IMR-90 (cell line): ENCODE measurements at regions not wholly inside any gene's neighbourhood (a gene's known extent, or its start where the extent isn't known, plus 50 kb on each side); places are given as distances from the start of the nearest gene placed in this dataset.

Experiments used
- ATAC-seq: fragments of 200-7000 bp; cut with Tn5 transposase; 2 replicates; pipeline ENCODE4 v1.9.1; 2020; ENCODE audit warnings: low read depth, mild to moderate bottlenecking, moderate library complexity
- BruUV-seq: library from RNA; stranded (reverse); fragments of 400-500 nt; replicated peaks from 2 replicates; lab custom pipeline; 2021; lab: Mats Ljungman, UMichigan
- CTCF ChIA-PET: fragments of 300-600 bp; formaldehyde crosslinking; extraction: SDS; loops from one replicate; lab custom pipeline; 2021; ENCODE audit warnings: antibody characterized with exemption; lab: Yijun Ruan, JAX
- POLR2A ChIA-PET: fragments of 300-600 bp; sonication (Branson Sonifier 250); formaldehyde crosslinking; loops from one replicate; lab custom pipeline; 2022; ENCODE audit warnings: antibody characterized with exemption; ENCODE audit not compliant: unreplicated experiment; lab: Charles Lee
- DNase-seq: peaks from one replicate; pipeline ENCODE4 v3.0.0; 2013
- H2AFZ ChIP-seq: replicated peaks from 2 replicates; pipeline ENCODE3; 2013; ENCODE audit warnings: low read length, mild to moderate bottlenecking; ENCODE audit not compliant: poor library complexity
- H2AK5ac ChIP-seq: 2 replicates; pipeline ENCODE4 v1.6.1; 2013; ENCODE audit warnings: low read depth, low read length, inconsistent platforms
- H2AK9ac ChIP-seq: replicated peaks from 2 replicates; pipeline ENCODE3; 2013; ENCODE audit warnings: mild to moderate bottlenecking, low read depth, low read length, moderate library complexity; ENCODE audit not compliant: poor library complexity
- H2BK120ac ChIP-seq: 2 replicates; pipeline ENCODE4 v1.6.1; 2013; ENCODE audit warnings: low read depth, low read length, inconsistent platforms
- H2BK15ac ChIP-seq: 3 replicates; pipeline ENCODE4 v1.6.1; 2013; ENCODE audit warnings: low read depth, low read length, inconsistent platforms
- H2BK20ac ChIP-seq: 2 replicates; pipeline ENCODE4 v1.6.1; 2013; ENCODE audit warnings: low read depth, mild to moderate bottlenecking, inconsistent platforms, low read length, moderate library complexity
- H2BK5ac ChIP-seq: 2 replicates; pipeline ENCODE4 v1.6.1; 2013; ENCODE audit warnings: mild to moderate bottlenecking, low read depth, low read length, inconsistent platforms; ENCODE audit not compliant: poor library complexity, severe bottlenecking
- H3K14ac ChIP-seq: replicated peaks from 2 replicates; pipeline ENCODE4 v1.6.1; 2013; ENCODE audit warnings: low read depth, low read length, inconsistent platforms
- H3K18ac ChIP-seq: 2 replicates; pipeline ENCODE4 v1.6.1; 2013; ENCODE audit warnings: low read depth, low read length, control low read depth
- H3K23ac ChIP-seq: 2 replicates; pipeline ENCODE4 v1.6.1; 2013; ENCODE audit warnings: low read depth, low read length, inconsistent platforms
- H3K27ac ChIP-seq: 2 replicates; pipeline ENCODE4 v1.5.1; 2013; ENCODE audit warnings: mild to moderate bottlenecking, control low read depth, low read length; ENCODE audit not compliant: insufficient read depth
- H3K27me3 ChIP-seq: 2 replicates; pipeline ENCODE4 v1.6.1; 2013; ENCODE audit warnings: low read length; ENCODE audit not compliant: control insufficient read depth, insufficient read depth
- H3K36me3 ChIP-seq: 2 replicates; pipeline ENCODE4 v1.6.1; 2013; ENCODE audit warnings: low read length, mixed read lengths; ENCODE audit not compliant: control insufficient read depth, insufficient read depth
- H3K4ac ChIP-seq: 2 replicates; pipeline ENCODE4 v1.6.1; 2013; ENCODE audit warnings: low read depth, low read length, inconsistent platforms
- H3K4me1 ChIP-seq: 2 replicates; pipeline ENCODE4 v1.6.1; 2013; ENCODE audit warnings: low read length, mixed read lengths; ENCODE audit not compliant: control insufficient read depth, insufficient read depth
- H3K4me2 ChIP-seq: 2 replicates; pipeline ENCODE4 v1.6.1; 2013; ENCODE audit warnings: low read depth, mild to moderate bottlenecking, control low read depth, low read length, moderate library complexity
- H3K4me3 ChIP-seq: 2 replicates; pipeline ENCODE4 v1.5.1; 2013; ENCODE audit warnings: low read depth, mild to moderate bottlenecking, control low read depth, low read length, moderate library complexity; ENCODE audit not compliant: insufficient read depth
- H3K56ac ChIP-seq: 2 replicates; pipeline ENCODE4 v1.6.1; 2013; ENCODE audit warnings: low read length, inconsistent platforms; ENCODE audit not compliant: insufficient read depth; ENCODE audit errors: extremely low read depth
- H3K79me1 ChIP-seq, 2 experiments: 2 replicates each; pipeline ENCODE4 v1.6.1; 2013; ENCODE audit warnings: low read length in 2 of 2, inconsistent platforms in 1 of 2, low read depth in 1 of 2
- H3K9ac ChIP-seq: 2 replicates; pipeline ENCODE4 v1.6.1; 2013; ENCODE audit warnings: low read depth, low read length, control low read depth
- H3K9me1 ChIP-seq: 2 replicates; pipeline ENCODE4 v1.6.1; 2013; ENCODE audit warnings: low read length, inconsistent platforms; ENCODE audit not compliant: insufficient read depth
- H3K9me3 ChIP-seq: 2 replicates; pipeline ENCODE4 v1.6.1; 2013; ENCODE audit warnings: low read length; ENCODE audit not compliant: control insufficient read depth, insufficient read depth
- H4K20me1 ChIP-seq: 2 replicates; pipeline ENCODE4 v1.6.1; 2013; ENCODE audit warnings: low read length, inconsistent platforms; ENCODE audit not compliant: insufficient read depth
- H4K5ac ChIP-seq: 2 replicates; pipeline ENCODE4 v1.6.1; 2013; ENCODE audit warnings: mild to moderate bottlenecking, low read depth, low read length, control low read depth
- H4K8ac ChIP-seq, 2 experiments: 2 replicates each; pipeline ENCODE4 v1.6.1; 2013; ENCODE audit warnings: low read depth in 2 of 2, low read length in 2 of 2, control low read depth in 1 of 2, inconsistent platforms in 1 of 2
- H4K91ac ChIP-seq: 2 replicates; pipeline ENCODE4 v1.6.1; 2013; ENCODE audit warnings: low read depth, low read length, inconsistent platforms; ENCODE audit not compliant: insufficient read depth
- BHLHE40 ChIP-seq: fragments of 150-350 bp; IDR thresholded peaks from 2 replicates; pipeline ENCODE4 v1.6.1; 2016; ENCODE audit warnings: mild to moderate bottlenecking, low read depth, low read length
- CEBPB ChIP-seq: IDR thresholded peaks from 2 replicates; pipeline ENCODE4 v1.6.1; 2012; ENCODE audit warnings: low read depth, low read length, improper control_type of control experiment
- CHD1 ChIP-seq: IDR thresholded peaks from 2 replicates; pipeline ENCODE4 v1.6.1; 2012; ENCODE audit warnings: low read depth, low read length, improper control_type of control experiment
- FOS ChIP-seq: fragments of 150-350 bp; IDR thresholded peaks from 2 replicates; pipeline ENCODE4 v1.6.1; 2016; ENCODE audit warnings: low read depth, low read length
- MAFK ChIP-seq: IDR thresholded peaks from 2 replicates; pipeline ENCODE4 v1.6.1; 2012; ENCODE audit warnings: low read depth, low read length, improper control_type of control experiment
- MAZ ChIP-seq: IDR thresholded peaks from 2 replicates; pipeline ENCODE4 v1.6.1; 2012; ENCODE audit warnings: low read depth, mild to moderate bottlenecking, low read length, improper control_type of control experiment, moderate library complexity, borderline replicate concordance
- MXI1 ChIP-seq: IDR thresholded peaks from 2 replicates; pipeline ENCODE4 v1.6.1; 2012; ENCODE audit warnings: low read depth, mild to moderate bottlenecking, low read length, moderate library complexity, borderline replicate concordance
- NFE2L2 ChIP-seq: fragments of 150-350 bp; IDR thresholded peaks from 2 replicates; pipeline ENCODE4 v1.6.1; 2016; ENCODE audit warnings: low read depth, mild to moderate bottlenecking, low read length
- POLR2A ChIP-seq: IDR thresholded peaks from 2 replicates; pipeline ENCODE4 v1.6.1; 2012; ENCODE audit warnings: mild to moderate bottlenecking, low read depth, low read length
- RAD21 ChIP-seq: IDR thresholded peaks from 2 replicates; pipeline ENCODE4 v1.6.1; 2012; ENCODE audit warnings: low read length, improper control_type of control experiment
- RCOR1 ChIP-seq: IDR thresholded peaks from 2 replicates; pipeline ENCODE4 v1.6.1; 2012; ENCODE audit warnings: mild to moderate bottlenecking, low read length, improper control_type of control experiment; ENCODE audit not compliant: insufficient replicate concordance
- RFX5 ChIP-seq: IDR thresholded peaks from 2 replicates; pipeline ENCODE4 v1.8.0; 2012; ENCODE audit warnings: low read depth, mild to moderate bottlenecking, low read length, moderate library complexity
- SMC3 ChIP-seq: fragments of 150-350 bp; IDR thresholded peaks from 2 replicates; pipeline ENCODE4 v1.6.1; 2016; ENCODE audit warnings: low read depth, mild to moderate bottlenecking, antibody characterized with exemption, low read length, moderate library complexity
- WGBS, 2 experiments: methylation state at CpG; one replicate each; pipeline versions ENCODE4 v1.1.5 to v1.1.7; 2013; ENCODE audit warnings: missing lambda C conversion rate in 2 of 2; ENCODE audit not compliant: insufficient read length in 1 of 2; ENCODE audit errors: extremely low coverage in 2 of 2; 5-methylcytosine and 5-hydroxymethylcytosine counted together
- dilution Hi-C: fragments of 300-500 bp; cut with HindIII; formaldehyde crosslinking; loops from one replicate; pipeline ENCODE4 v1.14.3; 2018; ENCODE audit warnings: low sequenced_read_pairs; ENCODE audit not compliant: unreplicated experiment
- in situ Hi-C: fragments of 300-500 bp; cut with MboI; formaldehyde crosslinking; loops from 3 replicates; pipeline ENCODE4 v1.14.3; 2019; ENCODE audit warnings: low sequenced_read_pairs, inconsistent platforms, mixed read lengths
- intact Hi-C: fragments of 100-400 bp; cut with micrococcal nuclease; formaldehyde crosslinking; loops from 2 replicates; pipeline ENCODE4 v1.10.0; 2022
- TF ChIP-seq, protein P1 (sequence below): fragments of 150-350 bp; IDR thresholded peaks from 2 replicates; pipeline ENCODE4 v1.6.1; 2016; ENCODE audit warnings: low read depth, mild to moderate bottlenecking, low read length, moderate library complexity, borderline replicate concordance
- TF ChIP-seq, protein P2 (sequence below): conservative IDR thresholded peaks from 2 replicates; pipeline ENCODE4 v1.5.1; 2012; ENCODE audit warnings: mild to moderate bottlenecking, low read depth, low read length, improper control_type of control experiment
- TF ChIP-seq, protein P3 (sequence below): fragments of 150-350 bp; IDR thresholded peaks from 2 replicates; pipeline ENCODE4 v1.6.1; 2017; ENCODE audit warnings: mild to moderate bottlenecking, antibody characterized with exemption, low read length, low read depth

DNA sequence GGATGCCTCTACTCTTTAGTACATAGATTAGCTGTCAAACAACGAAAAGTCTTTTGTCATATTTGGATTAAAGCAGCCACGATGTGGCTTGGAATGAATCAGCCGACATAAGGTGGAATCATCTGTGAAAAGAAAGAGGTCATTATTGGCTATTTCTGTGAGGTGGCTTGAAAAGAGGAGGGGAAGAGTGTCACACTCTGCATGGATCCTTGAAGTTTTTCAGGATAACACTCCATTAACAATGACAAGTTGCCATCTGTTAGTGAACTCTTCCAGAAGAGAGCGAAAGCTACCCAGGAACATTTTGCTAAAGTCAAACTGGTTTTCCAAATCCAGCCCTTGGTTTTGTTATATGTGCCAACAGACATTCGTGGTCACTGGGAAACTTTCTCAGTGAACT, 1604.8 kb downstream of the OLFM4 start:
- H3K36me3 ChIP-seq = no peaks in the 10 kb centered on the region
- TF ChIP-seq RCOR1 (no peak), RAD21 (no peak), SMC3 (no peak), POLR2A (no peak), CEBPB (no peak), MAFK (no peak), MAZ (no peak), FOS (no peak), RFX5 (no peak), NFE2L2 (no peak), CHD1 (no peak), MXI1 (no peak), BHLHE40 (no peak)
- TF ChIP-seq, protein P1, sequence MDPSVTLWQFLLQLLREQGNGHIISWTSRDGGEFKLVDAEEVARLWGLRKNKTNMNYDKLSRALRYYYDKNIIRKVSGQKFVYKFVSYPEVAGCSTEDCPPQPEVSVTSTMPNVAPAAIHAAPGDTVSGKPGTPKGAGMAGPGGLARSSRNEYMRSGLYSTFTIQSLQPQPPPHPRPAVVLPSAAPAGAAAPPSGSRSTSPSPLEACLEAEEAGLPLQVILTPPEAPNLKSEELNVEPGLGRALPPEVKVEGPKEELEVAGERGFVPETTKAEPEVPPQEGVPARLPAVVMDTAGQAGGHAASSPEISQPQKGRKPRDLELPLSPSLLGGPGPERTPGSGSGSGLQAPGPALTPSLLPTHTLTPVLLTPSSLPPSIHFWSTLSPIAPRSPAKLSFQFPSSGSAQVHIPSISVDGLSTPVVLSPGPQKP = no peak
- TF ChIP-seq, protein P2, sequence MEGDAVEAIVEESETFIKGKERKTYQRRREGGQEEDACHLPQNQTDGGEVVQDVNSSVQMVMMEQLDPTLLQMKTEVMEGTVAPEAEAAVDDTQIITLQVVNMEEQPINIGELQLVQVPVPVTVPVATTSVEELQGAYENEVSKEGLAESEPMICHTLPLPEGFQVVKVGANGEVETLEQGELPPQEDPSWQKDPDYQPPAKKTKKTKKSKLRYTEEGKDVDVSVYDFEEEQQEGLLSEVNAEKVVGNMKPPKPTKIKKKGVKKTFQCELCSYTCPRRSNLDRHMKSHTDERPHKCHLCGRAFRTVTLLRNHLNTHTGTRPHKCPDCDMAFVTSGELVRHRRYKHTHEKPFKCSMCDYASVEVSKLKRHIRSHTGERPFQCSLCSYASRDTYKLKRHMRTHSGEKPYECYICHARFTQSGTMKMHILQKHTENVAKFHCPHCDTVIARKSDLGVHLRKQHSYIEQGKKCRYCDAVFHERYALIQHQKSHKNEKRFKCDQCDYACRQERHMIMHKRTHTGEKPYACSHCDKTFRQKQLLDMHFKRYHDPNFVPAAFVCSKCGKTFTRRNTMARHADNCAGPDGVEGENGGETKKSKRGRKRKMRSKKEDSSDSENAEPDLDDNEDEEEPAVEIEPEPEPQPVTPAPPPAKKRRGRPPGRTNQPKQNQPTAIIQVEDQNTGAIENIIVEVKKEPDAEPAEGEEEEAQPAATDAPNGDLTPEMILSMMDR = no peak
- TF ChIP-seq, protein P3, sequence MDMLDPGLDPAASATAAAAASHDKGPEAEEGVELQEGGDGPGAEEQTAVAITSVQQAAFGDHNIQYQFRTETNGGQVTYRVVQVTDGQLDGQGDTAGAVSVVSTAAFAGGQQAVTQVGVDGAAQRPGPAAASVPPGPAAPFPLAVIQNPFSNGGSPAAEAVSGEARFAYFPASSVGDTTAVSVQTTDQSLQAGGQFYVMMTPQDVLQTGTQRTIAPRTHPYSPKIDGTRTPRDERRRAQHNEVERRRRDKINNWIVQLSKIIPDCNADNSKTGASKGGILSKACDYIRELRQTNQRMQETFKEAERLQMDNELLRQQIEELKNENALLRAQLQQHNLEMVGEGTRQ = no peak
- H3K4me2 ChIP-seq = no peak overlapping the region
- no peaks in the 10 kb centered on the region for H3K9me1 ChIP-seq
- H3K4ac ChIP-seq = no peak overlapping the region
- H3K14ac ChIP-seq = no peak overlapping the region
- H3K4me3 ChIP-seq = no peak overlapping the region
- POLR2A ChIA-PET = no interaction called here
- H3K18ac ChIP-seq = no peak overlapping the region
- DNase-seq (no peak), ATAC-seq (no peak)
- H3K9me3 ChIP-seq = peaks cover 7% of the 10 kb centered on the region
- no peaks in the 10 kb centered on the region for H3K79me1 ChIP-seq
- no peak overlapping the region for H4K91ac ChIP-seq
- H3K23ac ChIP-seq = no peak overlapping the region
- no peak overlapping the region for H4K5ac ChIP-seq
- H2BK5ac ChIP-seq = no peak overlapping the region
- dilution Hi-C loops (no loop called here), intact Hi-C loops (no loop called here), in situ Hi-C loops (no loop called here)
- no TSS peak for BruUV-seq
- CTCF ChIA-PET = no interaction called here
- H2BK120ac ChIP-seq = no peak overlapping the region
- no peak overlapping the region for H3K27ac ChIP-seq
- no peak overlapping the region for H2AK5ac ChIP-seq
- no CpG with 5 or more reads among the region's 5 CpGs for WGBS, 2 experiments
- no peak overlapping the region for H3K9ac ChIP-seq
- H4K20me1 ChIP-seq = no peaks in the 10 kb centered on the region
- H4K8ac ChIP-seq = no peak overlapping the region
- no peaks in the 10 kb centered on the region for H3K4me1 ChIP-seq
- no peak overlapping the region for H2AFZ ChIP-seq
- H2BK20ac ChIP-seq = no peak overlapping the region
- no peak overlapping the region for H2AK9ac ChIP-seq
- H2BK15ac ChIP-seq = no peak overlapping the region
- H3K27me3 ChIP-seq = no peaks in the 10 kb centered on the region
- no peak overlapping the region for H3K56ac ChIP-seq
